HG02943 (cell line): ENCODE measurements at regions not wholly inside any gene's neighbourhood (a gene's known extent, or its start where the extent isn't known, plus 50 kb on each side); places are given as distances from the start of the nearest gene placed in this dataset.

Experiments used
- ATAC-seq: cut with Tn5 transposase; IDR thresholded peaks from one replicate; pipeline ENCODE4 v1.9.1; 2021; ENCODE audit warnings: mild to moderate bottlenecking, low read depth, moderate library complexity; ENCODE audit not compliant: unreplicated experiment

DNA sequence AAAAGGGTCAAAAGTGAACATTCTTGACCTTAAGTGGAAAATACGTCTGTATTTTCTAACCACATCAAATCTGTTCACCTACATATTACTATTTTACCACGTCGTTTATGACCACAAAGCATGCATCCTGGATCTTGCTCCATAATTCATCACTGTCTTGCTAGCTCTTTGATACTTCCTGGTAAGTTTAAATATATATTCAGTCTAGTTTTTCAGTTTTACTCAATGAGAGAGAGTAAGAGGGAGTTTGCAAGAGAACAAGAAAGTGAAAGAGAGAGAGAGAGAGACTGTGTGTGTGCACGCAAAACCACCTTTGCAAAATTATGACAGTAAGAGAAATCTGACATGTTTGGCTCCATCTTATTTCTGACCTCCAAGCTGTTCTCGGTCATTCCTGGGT is 173.7 kb upstream of the GALNTL6 start:
- ATAC-seq = peak; percentile 80

DNA sequence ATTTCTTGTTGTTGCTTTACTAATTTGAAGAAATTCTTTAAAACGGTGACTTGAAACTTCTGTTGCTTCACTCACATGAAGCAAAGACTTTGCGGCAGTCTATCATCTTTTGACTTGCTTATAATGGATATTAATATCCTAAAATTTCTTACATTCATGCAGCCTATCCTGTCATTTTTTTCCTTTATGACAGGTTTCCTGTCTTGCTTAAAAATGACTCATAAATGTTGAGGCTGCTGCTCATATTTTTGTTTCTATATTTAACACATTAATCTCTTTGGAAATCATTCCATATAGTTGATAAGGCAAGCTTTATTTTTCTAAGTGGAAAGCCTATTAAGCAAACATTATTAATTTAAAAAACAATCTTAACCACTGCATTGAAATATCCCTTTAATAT is 176.6 kb upstream of the GALNTL6 start:
- ATAC-seq = no peak

DNA sequence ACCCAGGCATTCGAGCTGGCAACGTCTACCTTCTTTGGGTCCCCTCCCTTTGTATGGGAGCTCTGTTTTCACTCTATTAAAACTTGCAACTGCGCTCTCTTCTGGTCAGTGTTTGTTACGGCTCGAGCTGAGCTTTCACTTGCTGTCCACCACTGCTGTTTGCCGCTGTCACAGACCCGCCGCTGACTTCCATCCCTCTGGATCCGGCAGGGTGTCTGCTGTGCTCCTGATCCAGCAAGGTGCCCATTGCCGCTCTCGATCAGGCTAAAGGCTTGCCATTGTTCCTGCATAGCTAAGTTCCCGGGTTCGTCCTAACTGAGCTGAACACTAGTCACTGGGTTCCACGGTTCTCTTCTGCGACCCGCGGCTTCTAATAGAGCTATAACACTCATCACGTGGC is 183.5 kb upstream of the GALNTL6 start:
- no peak for ATAC-seq

DNA sequence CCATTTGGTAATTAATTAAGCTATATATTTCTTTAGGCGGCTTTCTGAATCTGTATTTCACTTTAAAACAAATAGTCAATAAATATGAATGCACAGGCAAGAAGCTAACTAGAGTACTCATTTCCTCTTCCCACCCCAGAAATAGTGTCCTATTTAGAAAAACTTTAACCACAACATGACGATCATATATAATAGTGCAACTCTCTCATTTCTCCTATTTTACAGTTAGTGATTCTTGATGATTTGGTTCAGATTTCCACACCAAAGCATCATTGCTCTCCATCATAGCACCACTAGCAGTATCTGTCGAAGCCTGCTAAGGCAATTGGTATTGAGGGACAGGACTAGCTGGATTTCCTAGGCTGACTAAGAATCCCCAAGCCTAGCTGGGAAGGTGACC is 184.0 kb upstream of the GALNTL6 start:
- peak; percentile 86 for ATAC-seq

DNA sequence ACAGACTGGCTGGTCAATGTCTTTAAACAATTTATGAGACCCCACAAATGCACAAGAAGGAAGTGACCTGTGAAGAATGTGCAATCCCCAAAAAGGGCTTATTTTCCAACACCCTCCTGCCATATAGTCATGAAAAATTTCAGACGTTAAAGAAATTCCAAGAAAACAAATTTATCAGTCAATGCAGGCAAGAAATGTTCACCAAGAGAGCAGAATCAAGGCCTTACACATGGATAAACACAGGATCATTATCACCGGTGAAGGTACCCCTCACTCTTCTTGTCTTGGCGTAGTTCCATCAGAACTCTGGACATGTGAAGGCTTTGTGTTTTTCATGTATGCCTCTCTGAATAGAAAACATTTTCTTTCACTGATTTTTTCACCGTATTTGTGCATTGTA is 186.7 kb upstream of the GALNTL6 start:
- no peak for ATAC-seq

DNA sequence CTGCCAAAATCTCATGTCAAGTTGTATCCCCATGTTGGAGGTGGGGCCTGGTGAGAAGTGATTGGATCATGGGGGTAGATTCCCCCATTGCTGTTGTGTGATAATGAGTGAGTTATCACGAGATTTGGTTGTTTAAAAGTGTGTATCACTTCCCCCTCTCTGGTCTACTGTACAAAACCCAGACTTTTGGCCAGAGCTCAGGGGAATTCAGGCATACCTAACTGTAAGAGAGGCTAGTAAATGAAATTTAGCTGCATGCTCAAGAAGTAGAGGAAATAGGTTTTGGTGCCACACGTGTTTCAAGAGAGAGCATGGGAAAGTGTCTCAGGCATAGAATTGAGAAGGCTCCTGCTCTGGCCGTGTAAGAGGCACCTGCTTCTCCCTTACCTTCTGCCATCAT is 190.5 kb upstream of the GALNTL6 start:
- no peak for ATAC-seq

DNA sequence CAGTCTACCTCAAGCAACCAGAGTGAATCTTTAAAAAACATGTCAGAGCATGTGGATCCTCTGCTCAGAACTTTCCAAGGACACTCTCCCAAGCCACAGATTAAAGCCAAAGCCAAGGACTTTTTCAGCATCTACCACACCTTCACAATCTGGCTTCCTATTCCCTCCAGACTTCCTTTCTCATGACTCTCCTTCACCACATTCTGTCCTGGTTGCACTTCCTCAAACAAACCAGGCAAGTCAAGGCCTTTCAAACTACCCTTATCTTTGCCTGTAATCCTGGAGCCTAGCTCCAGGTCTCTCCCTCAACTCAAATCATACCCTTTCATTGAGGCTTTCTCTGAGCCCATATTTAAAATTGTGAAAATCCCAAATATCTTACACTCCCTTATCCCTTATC is 191.6 kb upstream of the GALNTL6 start:
- ATAC-seq = no peak

DNA sequence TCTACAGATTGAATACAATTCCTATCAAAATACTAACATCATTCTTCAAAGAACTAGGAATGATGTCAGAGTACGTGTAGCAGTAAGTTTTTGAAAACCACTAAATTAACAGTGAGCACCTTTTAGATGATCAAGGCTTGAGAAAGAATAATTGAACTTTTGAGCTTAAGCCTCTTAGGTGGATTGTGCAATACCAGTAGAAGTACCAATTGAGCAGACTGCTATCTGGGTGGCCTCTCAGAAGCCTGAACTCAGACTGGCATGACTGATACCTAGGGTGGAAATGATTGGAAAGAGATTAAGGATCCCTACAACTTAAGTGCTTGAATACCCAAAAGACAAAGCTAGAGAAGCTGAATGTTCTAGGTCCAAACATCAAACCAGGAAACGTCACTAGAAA is 200.3 kb upstream of the GALNTL6 start:
- ATAC-seq = no peak

DNA sequence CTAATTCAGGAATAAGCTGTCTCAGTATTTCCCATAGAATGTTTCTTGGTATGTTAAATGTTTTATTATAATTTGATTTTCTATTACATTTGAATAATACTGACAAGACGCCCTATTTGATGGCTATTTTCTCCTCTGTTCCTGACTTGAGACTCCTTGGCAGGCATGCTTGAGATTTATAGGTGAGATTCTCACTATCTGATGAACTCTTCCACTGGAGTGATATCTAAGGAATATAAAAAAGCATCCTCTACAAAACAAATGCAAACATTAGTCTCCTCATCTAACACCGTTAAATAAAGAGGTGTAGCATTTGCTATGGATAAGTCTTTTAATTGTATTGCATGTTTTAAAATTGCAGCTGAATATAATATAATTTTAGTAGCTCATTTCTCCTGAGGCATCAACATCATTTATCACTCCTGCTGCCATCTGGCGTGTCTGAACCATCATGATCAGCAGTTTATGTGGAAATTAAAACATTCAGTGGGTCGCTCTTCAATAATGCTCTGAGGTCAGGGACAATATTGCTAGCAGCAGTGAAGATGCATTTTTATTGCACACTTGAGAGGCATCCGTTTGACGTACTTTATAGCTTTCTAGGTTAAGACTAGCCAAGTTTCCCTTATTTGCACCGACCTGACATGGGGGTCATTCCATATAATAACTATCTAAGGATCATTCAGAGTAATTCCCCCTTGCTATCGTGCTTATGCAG is 210.4 kb upstream of the GALNTL6 start:
- no peak for ATAC-seq

DNA sequence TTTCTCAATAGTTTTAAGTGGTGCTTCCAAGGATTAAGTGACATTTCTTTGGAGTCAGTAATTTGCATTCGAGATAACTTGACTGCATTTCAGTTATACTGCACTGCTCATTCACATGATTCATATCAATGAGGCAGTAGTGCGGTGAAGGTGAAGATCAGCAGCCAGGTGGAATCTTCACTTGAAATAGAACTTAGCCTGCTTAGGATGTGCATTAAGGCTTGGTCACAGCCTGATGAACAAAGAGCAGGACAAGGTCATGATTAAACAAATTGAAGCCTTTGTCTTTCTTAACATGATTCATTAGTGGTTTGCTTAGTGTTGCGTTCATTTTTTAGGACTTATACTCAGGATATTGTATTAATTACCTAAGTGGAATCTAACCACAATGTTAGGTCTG is 212.1 kb upstream of the GALNTL6 start:
- ATAC-seq = no peak

DNA sequence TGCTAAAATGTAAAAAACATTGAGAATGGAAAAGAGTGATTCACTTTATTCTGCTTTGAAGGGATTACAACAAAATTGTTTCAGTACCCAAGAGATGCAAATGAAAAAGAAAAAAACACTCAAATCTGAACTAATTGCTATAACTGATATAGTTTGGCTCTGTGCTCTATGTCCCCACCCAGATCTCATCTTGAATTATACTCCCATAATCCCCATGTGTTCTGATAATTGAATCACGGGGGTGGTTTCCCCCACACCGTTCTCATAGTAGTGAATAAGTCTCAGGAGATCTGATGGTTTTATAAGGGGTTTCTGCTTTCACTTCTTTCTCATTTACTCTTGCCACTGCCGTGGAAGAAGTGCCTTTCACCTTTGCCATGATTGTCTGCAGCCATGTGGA is 213.6 kb upstream of the GALNTL6 start:
- no peak for ATAC-seq

DNA sequence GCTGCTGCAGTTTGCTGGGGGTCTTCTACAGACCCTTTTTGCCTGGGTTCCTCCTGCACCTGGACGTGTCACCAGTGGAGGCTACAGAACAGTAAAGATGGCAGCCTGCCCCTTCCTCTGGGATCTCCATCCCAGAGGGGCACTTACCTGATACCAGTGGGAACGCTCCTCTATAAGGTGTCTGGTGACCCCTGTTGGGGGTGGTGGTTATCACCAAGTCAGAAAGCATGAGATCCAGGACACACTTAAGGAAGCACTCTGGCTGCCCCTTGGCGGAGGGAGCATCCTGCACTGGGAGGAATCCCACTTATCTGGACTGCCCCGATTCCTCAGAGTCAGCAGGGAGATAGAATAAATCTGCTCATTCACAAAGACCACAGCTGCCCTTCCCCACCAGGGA is 218.9 kb upstream of the GALNTL6 start:
- ATAC-seq = no peak

DNA sequence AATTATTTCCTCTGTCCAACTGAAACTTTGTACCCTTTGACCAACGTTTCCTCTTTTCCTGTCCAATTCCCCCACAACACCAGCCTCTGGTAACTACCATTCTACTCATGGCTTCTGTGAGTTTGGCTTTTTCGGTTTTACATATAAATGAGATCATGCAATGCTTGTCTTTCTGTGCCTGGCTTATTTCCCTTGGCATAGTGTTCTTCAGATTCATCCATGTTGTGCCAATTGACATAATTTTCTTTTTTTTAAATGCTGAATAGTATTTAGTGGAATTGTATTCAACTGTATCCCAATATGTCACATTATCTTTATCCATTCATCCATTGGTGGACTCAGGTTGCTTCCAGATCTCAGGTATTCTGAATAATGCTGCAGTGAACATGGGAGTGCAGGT is 222.5 kb upstream of the GALNTL6 start:
- no peak for ATAC-seq

DNA sequence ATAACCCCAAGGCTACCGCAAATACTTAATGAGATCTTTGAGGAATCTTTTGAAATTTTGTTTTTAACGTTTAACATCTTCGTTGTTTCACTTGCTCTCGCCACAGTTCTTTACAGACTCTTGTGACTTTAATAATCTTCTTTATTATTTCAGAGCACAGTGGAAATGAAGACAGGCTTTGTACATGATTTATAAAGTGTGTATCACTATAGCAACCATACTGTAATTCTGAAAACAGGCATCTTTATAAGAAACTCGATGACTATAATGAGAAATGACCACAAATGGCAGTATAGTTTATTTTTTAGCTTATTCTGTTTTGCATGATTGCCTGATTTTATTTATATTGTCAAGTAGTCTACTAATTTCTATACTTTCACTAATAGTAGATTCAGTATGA is 224.4 kb upstream of the GALNTL6 start:
- no peak for ATAC-seq

DNA sequence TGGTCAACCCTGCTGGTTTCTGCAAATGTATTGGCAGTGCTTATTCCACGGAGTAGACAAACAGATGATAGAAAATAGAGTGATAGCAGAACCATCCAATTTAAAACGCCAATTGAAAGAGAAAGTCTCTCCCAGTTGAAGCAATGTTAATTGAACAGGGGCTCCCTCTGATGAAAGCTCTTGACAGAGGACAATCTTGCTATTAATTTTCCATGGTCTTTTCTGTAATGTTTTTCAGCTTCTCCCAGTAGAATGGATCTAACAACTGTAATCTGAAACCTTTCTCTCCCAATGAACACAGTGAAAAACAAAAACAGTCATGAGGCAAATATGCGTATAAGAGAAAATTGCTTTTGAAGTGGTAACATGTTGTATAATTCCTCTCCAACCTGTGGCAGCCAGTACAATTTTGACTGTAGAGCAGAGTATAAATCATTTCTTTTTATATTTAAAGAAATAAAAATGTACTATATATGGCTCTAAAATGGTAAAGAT is 225.1 kb upstream of the GALNTL6 start:
- no peak for ATAC-seq

DNA sequence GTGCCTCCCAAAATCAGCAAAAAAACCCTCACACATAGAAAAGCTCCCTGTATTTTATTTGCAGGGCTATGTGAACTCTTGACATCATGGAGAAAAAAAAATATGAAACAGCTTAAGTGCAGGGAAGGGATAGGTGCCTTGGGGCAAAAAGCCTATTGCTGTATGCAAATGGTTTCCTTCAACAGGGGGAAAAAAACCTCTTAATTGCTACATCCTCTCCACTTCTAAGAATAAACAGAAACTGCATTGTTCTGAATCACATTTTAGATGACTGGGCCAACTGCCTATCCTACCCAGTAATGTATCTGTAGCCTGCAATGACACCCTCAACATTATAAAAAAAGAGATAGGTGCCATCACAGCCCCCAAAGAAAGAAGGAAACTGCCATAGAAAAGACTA is 229.4 kb upstream of the GALNTL6 start:
- no peak for ATAC-seq

DNA sequence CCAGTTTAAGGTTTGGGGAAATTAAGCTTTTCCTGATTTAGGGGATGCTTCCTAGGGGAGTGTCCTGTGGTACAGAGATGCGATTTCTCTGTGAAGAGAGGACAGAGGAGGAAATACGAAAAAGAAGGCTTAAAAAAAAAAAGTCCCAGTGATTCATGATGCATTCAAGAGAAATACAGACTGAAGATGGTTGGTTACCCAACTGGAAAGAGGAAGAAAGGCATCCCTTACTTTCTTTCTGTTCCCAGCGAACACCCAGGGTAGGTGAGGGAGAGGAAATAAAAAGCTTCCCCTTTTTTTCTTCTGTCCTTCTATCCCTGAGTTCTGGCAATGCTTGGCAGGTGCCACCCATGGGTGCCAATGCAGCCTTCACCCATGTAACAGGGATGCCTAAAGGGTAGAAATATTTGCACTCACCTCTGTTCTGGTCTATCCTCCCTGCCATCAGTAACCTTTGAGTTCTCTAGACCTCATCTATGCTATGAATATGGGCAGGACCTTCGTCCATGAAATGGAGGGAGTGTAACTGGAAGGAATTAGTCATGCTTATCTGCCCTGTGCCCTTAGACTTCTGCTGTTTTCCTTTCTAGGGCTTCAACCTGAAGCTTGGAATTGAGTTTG is 230.1 kb upstream of the GALNTL6 start:
- ATAC-seq = no peak

DNA sequence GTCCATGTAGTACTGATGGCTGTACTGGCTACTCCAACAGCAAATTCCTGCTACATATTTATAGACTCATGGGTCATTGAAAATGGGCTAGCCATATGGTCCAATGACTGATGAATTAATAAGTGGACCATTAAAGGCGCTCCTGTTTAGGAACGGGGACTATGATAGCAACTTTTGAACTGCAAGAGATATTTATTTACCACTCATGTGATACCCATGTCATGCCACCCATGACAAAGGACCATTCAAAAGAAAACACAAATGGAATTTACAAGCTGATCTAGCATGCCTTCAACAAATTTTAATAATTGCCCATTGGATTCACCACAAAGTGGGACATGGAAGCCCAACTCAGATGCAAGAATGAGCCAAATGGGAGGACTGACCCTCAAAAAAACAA is 240.0 kb upstream of the GALNTL6 start:
- no peak for ATAC-seq

DNA sequence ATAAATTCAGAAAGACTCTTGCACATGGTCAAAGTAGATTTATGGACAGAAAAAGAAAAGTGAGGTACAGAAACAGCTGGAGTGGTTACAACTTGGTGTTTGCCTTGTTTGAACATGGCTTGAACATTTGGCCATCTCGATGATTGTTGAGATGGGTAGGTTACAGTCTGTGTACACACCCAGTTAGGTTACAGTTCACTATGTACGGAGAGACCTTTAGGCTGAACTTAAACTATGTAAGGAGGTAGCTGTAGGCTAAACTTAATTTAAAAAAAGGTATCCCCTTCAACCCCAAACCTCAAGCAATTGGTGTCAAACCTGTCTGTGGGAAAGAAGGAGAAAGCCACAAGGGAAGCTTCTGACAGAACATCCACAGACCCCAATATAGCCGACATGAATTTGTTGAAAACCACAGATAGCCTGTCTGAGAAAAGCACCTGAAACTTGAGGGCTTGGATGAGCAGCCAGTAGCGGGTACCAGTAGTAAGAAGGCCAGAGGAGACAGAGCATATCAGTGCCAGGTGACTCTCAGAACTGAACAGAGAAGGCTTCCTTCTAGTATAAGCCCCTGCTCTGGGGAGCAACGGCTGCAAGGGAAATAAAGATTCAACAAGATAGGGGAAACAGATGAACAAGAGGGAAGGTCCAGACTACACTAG is 247.9 kb upstream of the GALNTL6 start:
- peak; percentile 74 for ATAC-seq

DNA sequence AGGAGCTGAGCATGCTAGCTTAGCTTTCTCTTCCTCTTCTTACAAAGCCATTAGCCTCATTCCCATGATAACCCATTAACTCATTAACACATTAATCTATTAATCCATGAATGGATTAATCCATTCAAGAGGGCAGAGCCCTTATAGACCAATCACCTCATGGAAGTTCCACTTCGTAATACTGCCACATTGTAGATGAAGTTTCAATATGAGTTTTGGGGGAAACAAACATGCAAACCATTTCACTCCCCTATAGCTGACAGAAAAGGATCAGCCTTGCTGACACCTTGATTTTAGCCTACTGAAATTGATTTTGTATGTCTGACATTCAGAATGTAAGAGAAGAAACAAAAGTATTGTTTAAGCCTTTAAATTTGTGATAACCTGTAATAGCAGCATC is 251.8 kb upstream of the GALNTL6 start:
- ATAC-seq = no peak

DNA sequence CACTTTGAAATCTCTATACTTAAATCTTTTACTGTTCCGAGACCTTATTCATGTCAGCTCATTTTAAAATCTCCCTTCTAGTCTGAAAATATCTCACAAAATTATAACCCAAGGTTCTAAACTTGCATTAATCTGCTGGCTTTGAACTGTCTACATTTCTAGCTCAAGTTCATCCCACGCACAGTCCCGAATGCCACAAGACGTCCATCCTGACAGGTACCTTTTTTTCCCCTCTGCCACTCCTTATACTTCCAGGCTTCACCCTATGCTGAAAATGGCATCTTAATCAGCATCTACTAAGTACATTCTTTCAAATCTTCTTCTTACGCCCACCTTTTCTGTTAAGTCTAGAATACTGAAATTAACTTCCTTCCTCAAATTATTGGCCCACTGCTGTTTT is 259.2 kb upstream of the GALNTL6 start:
- no peak for ATAC-seq

DNA sequence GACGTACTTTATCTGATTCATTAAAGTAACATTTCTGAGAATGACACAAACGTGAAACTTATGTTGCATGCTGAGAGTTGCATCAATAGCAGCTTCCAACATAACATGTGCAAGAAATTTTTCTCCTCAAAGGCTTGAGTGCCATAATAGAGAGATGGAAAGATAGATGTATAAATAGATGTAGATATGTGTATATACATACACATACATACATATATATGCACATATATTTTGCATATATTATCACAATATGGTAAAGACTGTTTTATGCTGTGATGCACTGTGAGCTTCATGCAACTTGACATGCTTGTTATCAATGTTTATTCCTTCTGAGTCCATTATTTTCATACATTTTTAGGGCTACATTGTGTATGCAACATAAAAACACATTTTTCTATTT is 270.6 kb upstream of the GALNTL6 start:
- no peak for ATAC-seq
